ENCODE measurements at regions not wholly inside any gene's neighbourhood (a gene's known extent, or its start where the extent isn't known, plus 50 kb on each side); places are given as distances from the start of the nearest gene placed in this dataset.

GRCh38 chrX:5829469-5829868, 399.2 kb downstream of the NLGN4X start:
- DNase-seq, result no peak

- no peak for DNase-seq
Observed at GRCh38 chrX:5829060-5829459, 399.6 kb downstream of the NLGN4X start.

- no peak for DNase-seq
Observed at GRCh38 chrX:5823903-5824302, 404.8 kb downstream of the NLGN4X start.

- no peak for DNase-seq
Observed at GRCh38 chrX:5810636-5811035, 418.0 kb downstream of the NLGN4X start.

- no peak for DNase-seq
Observed at GRCh38 chrX:5807181-5807580, 421.5 kb downstream of the NLGN4X start.

GRCh38 chrX:5802391-5802790, 426.3 kb downstream of the NLGN4X start:
- DNase-seq, result no peak

GRCh38 chrX:5791721-5792120, 436.9 kb downstream of the NLGN4X start:
- DNase-seq, result no peak

- no peak for DNase-seq
Observed at GRCh38 chrX:5788910-5789309, 439.8 kb downstream of the NLGN4X start.

GRCh38 chrX:5780821-5781220, 447.8 kb downstream of the NLGN4X start:
- DNase-seq, result no peak

- no peak for DNase-seq
Observed at GRCh38 chrX:5775846-5776430, 452.7 kb downstream of the NLGN4X start.

GRCh38 chrX:5774446-5774845, 454.2 kb downstream of the NLGN4X start:
- DNase-seq, result no peak

GRCh38 chrX:5771441-5771840, 457.2 kb downstream of the NLGN4X start:
- no peak for DNase-seq

GRCh38 chrX:5756616-5757015, 472.1 kb downstream of the NLGN4X start:
- no peak for DNase-seq

GRCh38 chrX:5753291-5753690, 475.4 kb downstream of the NLGN4X start:
- DNase-seq, result no peak

- no peak for DNase-seq
Observed at GRCh38 chrX:5752831-5753230, 475.8 kb downstream of the NLGN4X start.

- no peak for DNase-seq
Observed at GRCh38 chrX:5748586-5749150, 480.0 kb downstream of the NLGN4X start.

- no peak for DNase-seq
Observed at GRCh38 chrX:5746231-5746630, 482.4 kb downstream of the NLGN4X start.

GRCh38 chrX:5733501-5733900, 495.2 kb downstream of the NLGN4X start:
- DNase-seq, result no peak

- DNase-seq, result no peak
Observed at GRCh38 chrX:5730556-5730955, 498.1 kb downstream of the NLGN4X start.

GRCh38 chrX:5726224-5726623, 502.4 kb downstream of the NLGN4X start:
- DNase-seq, result peak; percentile 85

- no peak for DNase-seq
Observed at GRCh38 chrX:5724123-5724522, 504.5 kb downstream of the NLGN4X start.

GRCh38 chrX:5718651-5719050, 510.0 kb downstream of the NLGN4X start:
- DNase-seq, result no peak

GRCh38 chrX:5716666-5717065, 512.0 kb downstream of the NLGN4X start:
- no peak for DNase-seq

- DNase-seq, result no peak
Observed at GRCh38 chrX:5708251-5708650, 520.4 kb downstream of the NLGN4X start.

- no peak for DNase-seq
Observed at GRCh38 chrX:5702890-5703289, 525.8 kb downstream of the NLGN4X start.

Data from RPMI8226 (cell line).